ENCODE measurements at regions not wholly inside any gene's neighbourhood (a gene's known extent, or its start where the extent isn't known, plus 50 kb on each side); places are given as distances from the start of the nearest gene placed in this dataset.
A peak's percentile ranks its signal among the peaks of the same experiment; 100 is the strongest.
"Not testable (repeated sequence)": the region's sequence is repeated elsewhere in the genome, so short reads cannot be mapped to it uniquely, and the experiment has no call there.

DNA sequence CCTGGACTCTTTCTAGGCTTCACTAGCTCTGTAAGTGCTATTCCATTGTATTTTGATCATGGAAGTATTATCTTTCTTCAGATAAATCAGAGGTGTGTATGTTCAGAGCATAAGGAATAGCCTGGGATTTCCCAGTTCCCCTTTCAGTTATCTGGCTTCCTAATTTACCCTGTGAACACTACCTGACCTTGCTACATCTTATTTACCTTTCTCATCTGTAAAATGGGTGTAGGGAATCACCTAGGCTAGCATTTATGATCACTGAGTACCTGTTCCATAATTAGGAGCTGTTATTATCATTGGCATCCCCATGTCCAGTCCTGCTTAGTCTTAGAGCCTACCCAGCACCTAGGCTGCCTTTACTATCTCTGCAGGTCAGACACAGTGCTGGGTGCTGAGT is 149.3 kb upstream of the NR2F2 start:
- DNase-seq: no peak

DNA sequence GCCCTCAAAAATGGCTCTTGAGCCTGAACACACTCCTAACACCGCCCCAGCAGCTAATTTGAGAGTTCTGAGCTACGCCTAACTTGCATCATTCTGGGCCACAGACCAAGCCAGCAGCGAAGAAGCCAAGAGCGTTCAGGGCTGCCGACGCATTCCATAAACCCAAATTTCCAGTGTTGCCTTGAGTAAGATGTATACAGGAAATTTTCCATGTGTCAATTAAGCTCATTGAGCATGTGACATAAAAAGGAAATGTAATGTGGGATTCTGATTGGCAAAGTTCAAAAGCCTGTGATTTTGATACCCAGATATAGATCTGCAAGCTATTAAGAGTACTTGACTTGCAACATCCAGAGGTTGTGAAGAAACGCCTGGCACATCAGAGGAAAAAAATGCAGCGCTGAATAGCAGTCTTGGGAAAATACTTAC is 148.6 kb upstream of the NR2F2 start:
- DNase-seq: no peak

DNA sequence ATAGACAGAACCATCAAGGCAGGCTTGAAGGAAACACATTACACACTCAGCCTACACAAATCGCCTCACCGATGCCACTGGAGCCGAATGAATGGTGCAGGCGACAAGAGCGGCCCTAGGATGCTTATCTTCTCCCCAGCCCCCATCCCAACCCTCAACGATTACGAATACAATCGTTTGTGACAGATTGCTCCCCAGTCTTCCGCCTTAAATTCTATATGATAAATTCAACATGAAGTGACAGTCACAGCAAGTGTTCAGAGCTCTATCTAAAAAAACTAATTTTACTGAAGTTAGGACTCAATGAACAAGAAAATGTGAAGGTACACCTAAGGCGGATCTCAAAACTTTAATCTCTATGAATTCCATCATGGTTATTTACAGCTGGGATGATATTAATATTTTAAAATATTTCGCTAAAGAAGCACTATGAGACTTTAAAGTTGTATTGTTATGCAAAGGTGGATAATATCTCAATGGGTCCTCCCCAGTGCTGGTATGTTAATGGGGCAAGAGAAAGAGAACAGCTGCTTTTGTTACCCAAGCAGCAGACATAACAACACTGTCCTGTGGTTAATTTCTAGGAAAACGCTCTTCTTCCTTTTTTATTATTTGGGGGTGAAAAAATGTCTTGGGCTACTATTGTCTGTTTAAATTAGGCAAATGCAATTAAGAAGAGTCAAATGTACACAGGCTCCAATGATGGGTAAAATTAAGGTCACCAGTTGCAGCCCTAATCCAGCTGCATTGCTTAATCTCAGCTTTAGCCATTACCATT is 147.6 kb upstream of the NR2F2 start:
- DNase-seq: no peak

DNA sequence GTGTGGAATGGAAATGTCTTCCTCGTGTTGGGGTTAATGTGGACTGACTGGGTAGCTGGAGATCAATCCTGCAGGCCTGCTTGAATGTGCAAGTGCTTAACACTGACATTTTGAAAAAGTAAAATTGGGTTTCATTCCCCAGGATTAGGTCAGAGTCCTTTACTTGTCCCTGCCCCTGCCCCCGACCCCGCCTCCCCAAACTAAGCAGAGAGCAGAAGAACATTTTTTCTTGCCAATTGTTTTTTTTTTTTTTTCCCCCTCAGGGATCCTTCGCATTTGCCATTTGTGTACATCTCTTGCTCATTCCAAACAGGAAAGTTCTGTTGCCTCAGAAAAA is 147.0 kb upstream of the NR2F2 start:
- no peak for DNase-seq

DNA sequence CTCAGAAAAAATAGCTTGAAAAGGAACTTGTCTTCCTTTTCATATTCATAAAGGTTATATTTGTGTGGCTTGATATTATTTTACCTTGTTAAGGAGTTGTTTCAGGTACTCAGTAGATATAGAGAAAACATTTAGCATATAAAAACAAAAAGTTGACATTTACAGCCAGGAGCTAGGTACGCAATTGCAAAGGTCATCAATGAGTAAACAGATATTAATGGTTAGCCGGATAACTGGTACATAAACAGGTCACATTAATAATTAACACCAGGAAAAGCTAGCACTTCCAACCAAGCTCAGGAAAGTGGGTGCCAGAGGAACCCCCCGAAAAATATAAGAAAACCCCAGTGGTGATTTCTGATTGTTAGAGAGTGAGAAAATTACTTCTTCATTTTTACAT is 146.6 kb upstream of the NR2F2 start:
- DNase-seq: no peak

DNA sequence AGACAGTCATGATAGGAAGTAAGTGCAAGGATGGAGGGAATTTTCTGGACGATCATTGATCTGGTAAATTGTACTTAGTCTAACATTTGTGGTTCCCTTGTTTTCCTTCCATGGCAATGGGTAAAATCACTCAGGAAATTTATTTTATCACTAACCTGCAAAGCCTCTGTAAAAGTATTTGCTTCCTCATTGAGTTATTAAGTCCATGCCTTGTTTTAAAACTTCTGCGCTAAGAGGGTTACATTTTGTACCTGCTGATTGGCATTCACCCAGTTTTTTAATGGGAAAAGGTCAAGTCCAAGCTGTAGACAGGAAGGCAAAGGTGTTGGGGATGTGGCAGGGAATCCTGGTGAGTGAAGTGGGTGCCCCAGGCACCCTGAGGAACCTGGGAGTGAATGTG is 146.2 kb upstream of the NR2F2 start:
- no peak for DNase-seq

DNA sequence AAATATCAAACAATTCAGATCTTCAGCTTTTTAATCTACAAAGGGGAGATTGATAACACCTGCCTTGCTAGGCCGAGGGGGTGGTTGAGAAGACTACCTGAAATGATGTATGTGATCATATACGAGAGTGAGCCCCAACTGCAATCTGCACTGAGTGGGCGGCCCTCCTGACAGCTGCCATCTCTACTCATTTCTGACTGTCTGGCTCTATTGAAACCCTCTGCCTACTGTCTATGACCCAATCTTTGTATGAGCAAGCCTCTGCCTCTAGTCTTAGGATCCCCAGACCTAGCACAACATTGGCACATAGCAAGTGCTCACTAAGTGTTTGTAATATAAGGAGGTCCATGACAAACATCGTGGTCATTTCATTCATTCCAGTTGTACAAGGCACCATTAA is 144.4 kb upstream of the NR2F2 start:
- DNase-seq: no peak

DNA sequence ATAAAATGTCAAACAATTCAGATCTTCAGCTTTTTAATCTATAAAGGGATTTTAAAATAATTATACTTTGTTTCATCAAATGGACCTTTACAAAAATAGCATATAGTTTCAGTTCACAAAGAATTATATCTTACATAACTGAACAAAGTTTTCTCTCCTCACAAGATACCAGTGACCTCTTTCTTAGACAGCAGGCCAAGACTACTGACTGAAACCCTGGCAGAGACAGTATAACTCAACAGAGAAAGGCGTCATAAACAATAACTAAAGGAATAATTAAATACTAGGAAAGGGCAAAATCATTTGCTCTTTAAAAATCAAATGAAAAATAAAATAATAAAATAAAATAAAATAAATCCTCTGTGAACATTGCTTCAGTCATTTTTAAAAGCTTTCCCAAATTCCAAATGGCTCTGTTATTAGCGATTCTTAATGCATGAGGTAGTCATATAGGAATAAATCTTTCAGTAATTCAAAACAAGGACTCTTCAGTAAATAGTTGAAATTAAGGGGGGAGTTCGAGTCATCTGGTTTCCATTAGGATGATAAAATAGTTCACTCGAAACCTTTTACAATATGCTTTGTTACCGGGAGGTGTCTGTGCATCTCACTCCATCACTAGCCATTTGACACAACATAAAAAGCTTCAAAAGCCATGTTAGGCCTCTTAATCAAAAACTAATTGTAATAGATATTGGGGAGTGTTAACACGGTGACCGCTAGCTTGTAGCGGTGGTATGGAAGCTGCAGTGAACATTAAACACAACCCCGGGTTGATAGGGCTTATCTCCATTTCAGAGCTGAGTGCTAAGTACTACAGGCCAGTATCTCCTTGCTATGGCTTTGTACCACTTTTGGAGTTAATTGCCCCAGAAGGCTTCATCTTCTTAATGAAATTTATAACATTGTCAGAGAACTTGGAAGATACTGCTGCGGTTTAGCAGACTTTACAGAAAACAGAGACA is 142.9 kb upstream of the NR2F2 start:
- DNase-seq: no peak

DNA sequence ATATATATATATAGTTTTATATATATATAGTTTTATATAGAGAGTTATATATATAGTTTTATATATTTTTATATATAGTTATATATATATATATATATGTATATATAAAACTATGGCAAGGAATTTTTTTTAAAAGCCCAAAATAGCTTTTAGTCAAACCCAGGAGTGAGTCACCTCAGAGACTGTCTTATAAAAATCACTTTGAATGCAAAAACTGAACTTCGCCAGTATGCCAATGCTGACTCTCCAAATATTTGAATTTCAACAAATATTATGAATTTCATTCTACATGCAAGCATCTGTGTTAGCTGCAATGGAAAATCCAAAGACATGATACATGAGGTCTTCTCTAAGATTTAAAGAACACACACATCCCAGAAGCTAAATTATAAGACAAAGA is 132.8 kb upstream of the NR2F2 start:
- DNase-seq: no peak

DNA sequence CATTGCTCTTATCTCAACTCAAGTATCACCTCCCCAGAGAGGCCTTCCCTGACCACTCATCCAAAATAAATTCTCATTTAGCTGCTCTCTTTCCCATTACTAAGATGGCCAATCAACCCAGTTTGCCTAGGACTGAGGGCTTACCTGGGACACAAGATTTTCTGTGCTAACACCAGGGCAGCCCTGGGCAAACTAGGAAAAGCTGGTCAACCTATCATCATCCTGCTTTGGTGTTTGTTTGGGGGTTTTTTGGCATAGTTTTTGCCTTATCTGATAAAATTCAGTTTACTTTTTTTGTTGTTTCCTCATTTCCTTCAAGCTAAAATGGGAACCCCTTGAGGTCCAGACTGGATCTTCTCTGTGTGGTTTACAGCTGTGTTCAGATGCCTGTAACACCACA is 131.4 kb upstream of the NR2F2 start:
- DNase-seq: no peak

DNA sequence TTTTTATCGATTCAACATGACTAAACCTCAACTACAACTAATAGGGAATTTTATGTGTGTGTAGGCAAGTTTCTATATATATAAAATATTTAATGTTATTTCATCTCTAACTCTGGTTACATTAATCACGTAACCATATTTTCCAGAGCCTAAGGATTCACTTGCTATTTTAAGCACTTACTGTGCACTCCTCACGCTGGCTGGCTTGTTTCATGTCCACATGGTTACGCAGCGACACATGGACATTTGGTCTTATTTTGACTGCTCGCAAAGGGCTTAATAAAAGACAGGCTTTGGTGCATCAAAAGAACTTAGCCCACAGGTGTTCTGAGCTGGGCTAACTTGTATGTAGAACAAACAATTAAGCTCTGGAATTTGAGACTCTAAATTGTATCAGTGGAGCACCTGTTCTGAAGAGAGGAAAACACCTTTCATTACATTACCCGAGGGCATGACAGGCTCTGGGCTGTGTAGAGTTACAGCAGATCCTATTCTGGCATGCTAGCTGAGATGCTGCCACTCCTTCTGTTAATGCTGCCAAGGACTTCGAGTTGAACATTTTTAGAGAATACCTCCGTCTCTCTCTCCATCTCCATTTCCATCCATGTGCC is 130.0 kb upstream of the NR2F2 start:
- DNase-seq: no peak

DNA sequence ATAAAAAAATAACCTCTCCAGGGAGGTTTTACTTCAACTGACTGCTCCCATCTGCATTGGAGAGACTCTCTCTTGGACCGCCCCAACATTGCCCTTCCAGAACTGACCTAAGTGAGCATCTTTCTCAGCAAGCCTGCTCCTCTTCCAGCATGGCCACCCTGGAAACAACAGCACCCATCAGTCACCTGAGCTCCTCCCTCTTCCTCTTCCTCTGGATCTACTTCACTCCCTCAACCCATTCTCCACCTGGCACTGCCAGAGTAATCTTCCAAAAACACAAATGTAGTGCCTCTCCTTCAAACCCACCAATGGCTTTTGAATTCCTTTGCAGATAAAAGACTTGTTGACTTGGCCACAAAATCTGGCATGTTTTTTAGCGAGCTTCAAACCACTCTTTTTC is 128.8 kb upstream of the NR2F2 start:
- DNase-seq: no peak

DNA sequence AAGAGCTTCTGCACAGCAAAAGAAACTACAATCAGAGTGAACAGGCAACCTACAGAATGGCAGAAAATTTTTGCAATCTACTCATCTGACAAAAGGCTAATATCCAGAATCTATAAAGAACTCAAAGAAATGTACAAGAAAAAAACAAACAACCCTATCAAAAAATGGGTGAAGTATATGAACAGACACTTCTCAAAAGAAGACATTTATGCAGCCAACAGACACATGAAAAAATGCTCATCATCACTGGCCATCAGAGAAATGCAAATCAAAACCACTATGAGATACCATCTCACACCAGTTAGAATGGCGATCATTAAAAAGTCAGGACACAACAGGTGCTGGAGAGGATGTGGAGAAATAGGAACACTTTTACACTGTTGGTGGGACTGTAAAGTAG is 124.9 kb upstream of the NR2F2 start:
- not testable (repeated sequence) for DNase-seq

DNA sequence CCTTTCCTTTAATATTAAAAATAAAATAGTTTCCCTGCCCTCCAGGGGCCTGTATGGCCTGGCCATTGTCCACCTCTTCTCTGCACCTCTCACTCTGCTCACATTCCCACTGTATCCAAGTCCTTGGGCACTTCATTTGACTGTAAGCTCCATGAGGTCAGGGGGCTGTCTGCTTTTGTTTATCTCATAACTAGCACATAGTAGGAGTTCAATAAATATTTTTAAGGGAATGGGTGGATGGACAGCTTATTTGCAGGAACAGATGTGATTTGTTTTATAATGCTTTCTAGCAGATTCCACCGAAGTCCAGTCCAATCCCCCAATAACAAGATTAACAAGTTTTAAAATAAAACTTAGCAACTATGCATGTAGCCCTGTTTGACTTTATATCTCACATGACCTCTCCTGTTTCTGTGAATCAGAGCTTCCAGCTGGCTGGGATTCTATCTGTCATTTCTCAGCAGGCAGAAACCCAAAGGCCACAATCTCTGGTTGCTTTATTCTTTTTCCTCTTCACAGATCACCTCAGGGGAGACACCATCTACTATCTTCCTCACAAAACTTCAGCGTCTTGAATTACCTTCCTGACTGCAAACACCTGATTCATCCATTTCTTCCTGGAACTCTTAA is 123.0 kb upstream of the NR2F2 start:
- no peak for DNase-seq

DNA sequence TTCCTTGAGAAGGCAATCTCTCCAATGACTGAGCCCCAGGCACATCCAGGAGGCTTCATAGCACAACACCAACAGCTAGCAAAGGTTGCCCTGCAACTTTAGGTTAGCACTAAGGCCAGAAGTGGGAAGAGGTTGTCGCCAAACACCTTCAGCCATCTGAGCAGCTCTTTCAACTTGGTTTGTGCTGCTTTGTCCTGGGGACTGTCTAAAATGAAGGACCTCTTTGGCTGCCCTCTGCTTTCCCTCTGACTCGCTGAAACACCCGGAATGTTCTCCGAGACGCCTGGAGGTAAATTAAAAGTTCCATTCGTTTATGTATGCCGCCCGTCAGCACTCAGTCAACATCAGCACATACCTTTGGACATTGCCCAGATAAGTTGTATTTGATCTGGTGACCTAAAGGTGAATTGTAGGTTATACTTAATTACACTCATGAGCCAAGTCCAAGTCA is 121.2 kb upstream of the NR2F2 start:
- DNase-seq: no peak

DNA sequence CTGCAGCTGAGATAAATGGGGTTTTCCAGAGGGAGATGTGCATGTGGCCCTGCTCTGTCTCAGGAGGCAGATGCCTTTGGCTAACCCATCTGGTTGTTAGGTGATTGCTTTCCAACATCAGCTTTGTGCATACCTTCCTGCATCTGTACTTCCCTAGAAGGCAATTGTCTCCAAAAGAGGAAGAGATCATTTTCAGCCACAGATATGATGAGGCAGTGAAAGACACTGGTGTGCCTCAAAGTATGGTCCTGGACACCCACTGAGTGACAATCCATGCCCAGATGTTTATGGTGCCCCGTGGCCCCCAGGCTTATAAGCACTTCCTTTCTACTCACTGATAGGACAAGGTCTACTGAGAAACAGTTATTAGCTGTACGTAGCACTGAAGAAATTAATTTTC is 117.5 kb upstream of the NR2F2 start:
- DNase-seq: no peak

DNA sequence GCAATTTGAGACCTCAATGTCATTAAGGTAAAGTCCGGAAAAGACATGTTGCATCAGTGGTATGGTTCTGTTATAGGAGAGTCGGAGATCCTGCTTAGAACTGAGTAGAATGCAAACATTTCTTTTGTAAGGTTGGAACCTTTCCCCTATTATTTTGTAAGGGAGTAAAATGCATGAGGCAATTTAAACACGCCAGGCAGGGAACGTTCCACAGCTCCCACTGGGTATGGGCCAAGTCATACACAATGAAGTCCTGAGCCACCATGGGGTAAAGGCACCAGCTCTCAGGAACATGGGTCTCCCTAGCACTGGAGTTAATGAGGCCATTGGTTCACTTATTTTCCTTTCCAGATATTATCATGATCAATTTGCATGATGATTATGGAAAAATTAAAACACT is 116.6 kb upstream of the NR2F2 start:
- no peak for DNase-seq

DNA sequence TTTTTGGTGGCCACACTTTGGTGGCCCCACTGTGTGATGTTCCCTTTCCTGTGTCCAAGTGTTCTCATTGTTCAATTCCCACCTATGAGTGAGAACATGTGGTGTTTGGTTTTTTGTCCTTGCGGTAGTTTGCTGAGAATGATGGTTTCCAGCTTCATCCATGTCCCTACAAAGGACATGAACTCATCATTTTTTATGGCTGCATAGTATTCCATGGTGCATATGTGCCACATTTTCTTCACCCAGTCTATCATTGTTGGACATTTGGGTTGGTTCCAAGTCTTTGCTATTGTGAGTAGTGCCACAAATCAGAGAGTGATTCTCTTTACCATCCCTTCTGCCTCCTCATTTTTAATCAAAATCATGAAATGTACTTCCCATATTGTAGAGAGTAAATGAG is 114.0 kb upstream of the NR2F2 start:
- not testable (repeated sequence) for DNase-seq

DNA sequence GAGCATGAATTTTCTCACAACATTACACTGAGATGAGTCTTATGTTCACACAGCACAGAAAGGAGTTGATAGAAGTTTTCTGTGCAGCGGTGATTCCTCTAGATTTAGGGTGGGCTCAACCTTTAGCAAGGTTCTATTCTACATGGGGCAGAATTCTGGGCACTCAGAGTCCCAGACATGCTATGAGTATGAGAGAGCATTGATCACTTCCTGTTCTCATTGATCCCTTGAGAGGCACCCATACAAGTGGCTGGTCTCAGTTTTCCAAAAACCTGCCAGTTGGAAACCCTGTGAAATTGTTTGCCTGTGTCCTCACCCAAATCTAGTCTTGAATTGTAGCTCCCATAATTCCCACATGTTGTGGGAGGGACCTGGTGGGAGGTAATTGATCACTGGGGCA is 112.5 kb upstream of the NR2F2 start:
- DNase-seq: no peak

DNA sequence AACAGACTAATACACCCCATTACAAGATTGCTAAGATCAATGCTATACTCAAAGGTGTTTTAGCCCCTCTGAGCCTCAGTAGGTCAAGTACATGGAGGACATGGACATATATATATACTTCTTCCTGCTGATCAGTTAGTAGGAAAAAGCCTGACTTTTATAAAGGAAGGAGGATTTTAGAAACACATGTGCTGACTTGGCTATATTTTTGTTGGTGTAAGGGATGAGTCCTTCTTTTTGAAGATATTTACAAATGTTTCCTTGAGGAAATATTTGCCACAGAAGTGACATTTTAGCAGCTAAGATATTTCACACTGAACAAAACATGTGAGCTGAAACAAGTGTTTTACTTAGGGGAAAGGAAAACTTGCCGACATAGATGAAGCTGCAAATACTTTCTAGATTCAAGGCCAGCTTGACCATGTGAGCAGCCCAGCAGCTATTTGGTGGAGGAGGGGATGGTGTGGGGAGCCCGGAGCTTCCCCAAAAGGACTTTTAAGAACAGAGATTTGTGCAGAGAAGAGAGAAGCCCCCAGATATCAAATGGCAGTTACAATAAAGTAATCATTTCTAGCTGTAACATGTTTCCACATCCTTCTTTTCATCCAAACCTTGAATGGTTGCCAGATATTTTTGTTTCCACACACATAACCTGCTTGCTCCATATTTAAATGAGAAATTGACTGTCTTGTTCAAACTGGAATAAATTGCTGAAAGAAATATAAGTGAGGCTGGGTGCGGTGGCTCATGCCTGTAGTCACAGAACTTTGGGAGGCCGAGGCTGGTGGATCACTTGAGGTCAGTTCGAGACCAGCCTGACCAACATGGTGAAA is 111.7 kb upstream of the NR2F2 start:
- peak; percentile 16 for DNase-seq

DNA sequence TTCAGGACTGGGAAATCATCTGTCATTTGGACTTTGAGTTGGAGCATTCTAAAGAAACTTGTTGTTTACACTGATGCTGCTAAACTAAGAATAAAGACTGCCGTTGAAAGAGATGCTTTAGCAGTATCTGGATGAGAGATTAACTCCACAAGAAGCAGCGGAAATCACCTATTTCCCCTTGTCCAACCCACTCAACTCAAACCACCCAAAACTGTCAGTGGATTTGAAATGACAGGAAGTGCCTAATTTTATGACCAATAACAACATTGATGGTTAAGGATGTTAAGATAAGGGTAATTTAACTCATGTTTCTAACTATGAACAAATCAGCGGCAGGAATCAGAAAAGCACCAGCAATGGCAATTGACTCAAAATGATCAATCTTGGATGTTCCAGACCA is 110.8 kb upstream of the NR2F2 start:
- DNase-seq: no peak

DNA sequence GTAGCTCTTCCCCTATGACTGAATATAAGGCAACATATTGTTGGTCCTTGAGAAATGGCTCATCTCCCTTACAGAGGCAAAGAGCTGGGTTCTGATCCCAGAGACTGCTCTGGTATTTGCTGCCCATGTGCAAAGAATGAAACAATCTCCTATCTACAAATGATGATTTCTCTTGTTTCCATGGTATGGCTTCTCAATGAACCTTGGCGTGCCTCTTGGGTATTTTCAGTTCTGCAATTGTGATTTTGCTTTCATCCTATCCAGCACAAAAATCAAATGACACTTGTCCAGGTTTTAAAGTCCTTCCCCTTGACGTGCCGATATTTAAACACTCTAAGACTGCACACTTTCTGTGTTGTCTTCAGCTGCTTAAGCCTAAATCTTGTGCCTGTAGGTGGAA is 109.8 kb upstream of the NR2F2 start:
- DNase-seq: no peak
